ENCODE measurements at regions not wholly inside any gene's neighbourhood (a gene's known extent, or its start where the extent isn't known, plus 50 kb on each side); places are given as distances from the start of the nearest gene placed in this dataset.

DNA sequence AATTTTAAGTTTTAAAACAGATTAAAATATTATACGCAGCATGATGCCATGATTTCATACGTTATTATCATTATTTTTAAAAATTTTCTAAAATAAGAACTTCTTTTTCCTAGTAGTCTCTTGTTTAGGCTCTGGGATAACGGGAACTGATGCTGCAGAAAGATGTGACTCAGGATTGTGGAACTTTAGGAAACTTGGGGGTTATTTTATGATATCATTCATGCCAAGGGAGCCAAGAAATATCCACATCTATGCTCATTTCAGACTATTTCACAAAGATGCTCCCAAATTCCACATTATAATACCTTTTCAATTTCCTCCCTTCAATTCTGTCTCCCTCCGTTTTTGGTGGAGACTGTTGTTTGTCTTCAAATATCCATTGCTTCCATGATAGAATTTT is 236.4 kb downstream of the HS3ST3A1 start:
- no peak overlapping the region for H3K4me3 ChIP-seq (ENCODE audit: insufficient read depth, low read depth, low read length)
- no peak overlapping the region for H3K4me3 Mint-ChIP-seq (ENCODE audit: unreplicated experiment)

GRCh38 chr17:13363771-13364170 is 238.0 kb downstream of the HS3ST3A1 start:
- peak overlapping the region; percentile 10 for H3K4me2 ChIP-seq (ENCODE audit: low read length)
- H3K4me1 Mint-ChIP-seq (ENCODE audit: low read depth, unreplicated experiment): peaks cover 25% of the 10 kb centered on the region

More for the DNA sequence above, 236.4 kb downstream of the HS3ST3A1 start:
- Histone ChIP-seq H3K79me2 (ENCODE audit: insufficient read depth, low read length) (no peaks in the 10 kb centered on the region), H3K9me3 (ENCODE audit: insufficient read depth, low read depth, low read length) (no peaks in the 10 kb centered on the region), H3K4me2 (ENCODE audit: low read length) (no peak overlapping the region), H3K27ac (ENCODE audit: low read depth, low read length) (peak overlapping the region; percentile 16), H3K9ac (ENCODE audit: low read length) (no peak overlapping the region), H2AFZ (ENCODE audit: low read depth, low read length) (no peak overlapping the region), H4K20me1 (ENCODE audit: insufficient read depth, low read length) (no peaks in the 10 kb centered on the region), H3K27me3 (ENCODE audit: insufficient read depth, low read length) (no peaks in the 10 kb centered on the region), H3K4me1 (ENCODE audit: insufficient read depth, low read length) (peaks cover 29% of the 10 kb centered on the region), H3K36me3 (ENCODE audit: insufficient read depth, low read length) (no peaks in the 10 kb centered on the region)
- Mint-ChIP-seq H3K4me1 (ENCODE audit: low read depth, unreplicated experiment) (peaks cover 17% of the 10 kb centered on the region), H3K9me3 (ENCODE audit: unreplicated experiment) (no peaks in the 10 kb centered on the region), H3K27me3 (ENCODE audit: low read depth, unreplicated experiment) (no peaks in the 10 kb centered on the region), H3K27ac (ENCODE audit: unreplicated experiment) (no peak overlapping the region), H3K36me3 (ENCODE audit: low read depth, unreplicated experiment) (no peaks in the 10 kb centered on the region)
- TF ChIP-seq EZH2 (IDR thresholded peaks at IDR 0.05; ENCODE audit: insufficient read depth, low read length): no peak
- TF ChIP-seq, protein P1, sequence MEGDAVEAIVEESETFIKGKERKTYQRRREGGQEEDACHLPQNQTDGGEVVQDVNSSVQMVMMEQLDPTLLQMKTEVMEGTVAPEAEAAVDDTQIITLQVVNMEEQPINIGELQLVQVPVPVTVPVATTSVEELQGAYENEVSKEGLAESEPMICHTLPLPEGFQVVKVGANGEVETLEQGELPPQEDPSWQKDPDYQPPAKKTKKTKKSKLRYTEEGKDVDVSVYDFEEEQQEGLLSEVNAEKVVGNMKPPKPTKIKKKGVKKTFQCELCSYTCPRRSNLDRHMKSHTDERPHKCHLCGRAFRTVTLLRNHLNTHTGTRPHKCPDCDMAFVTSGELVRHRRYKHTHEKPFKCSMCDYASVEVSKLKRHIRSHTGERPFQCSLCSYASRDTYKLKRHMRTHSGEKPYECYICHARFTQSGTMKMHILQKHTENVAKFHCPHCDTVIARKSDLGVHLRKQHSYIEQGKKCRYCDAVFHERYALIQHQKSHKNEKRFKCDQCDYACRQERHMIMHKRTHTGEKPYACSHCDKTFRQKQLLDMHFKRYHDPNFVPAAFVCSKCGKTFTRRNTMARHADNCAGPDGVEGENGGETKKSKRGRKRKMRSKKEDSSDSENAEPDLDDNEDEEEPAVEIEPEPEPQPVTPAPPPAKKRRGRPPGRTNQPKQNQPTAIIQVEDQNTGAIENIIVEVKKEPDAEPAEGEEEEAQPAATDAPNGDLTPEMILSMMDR (IDR thresholded peaks at IDR 0.05; ENCODE audit: insufficient read depth, low read depth, low read length): no peak
- FAIRE-seq (peak; percentile 87), DNase-seq (ENCODE audit: low read depth) (peak; percentile 66)

More at GRCh38 chr17:13363771-13364170, 238.0 kb downstream of the HS3ST3A1 start:
- Mint-ChIP-seq H3K36me3 (ENCODE audit: low read depth, unreplicated experiment) (no peaks in the 10 kb centered on the region), H3K9me3 (ENCODE audit: unreplicated experiment) (no peaks in the 10 kb centered on the region), H3K27me3 (ENCODE audit: low read depth, unreplicated experiment) (no peaks in the 10 kb centered on the region), H3K4me3 (ENCODE audit: unreplicated experiment) (no peak overlapping the region), H3K27ac (ENCODE audit: unreplicated experiment) (no peak overlapping the region)
- no peak overlapping the region for H3K4me3 ChIP-seq (ENCODE audit: insufficient read depth, low read depth, low read length)
- no peak overlapping the region for H3K9ac ChIP-seq (ENCODE audit: low read length)
- no peak overlapping the region for H3K27ac ChIP-seq (ENCODE audit: low read depth, low read length)
- H4K20me1 ChIP-seq (ENCODE audit: insufficient read depth, low read length): no peaks in the 10 kb centered on the region
- no peaks in the 10 kb centered on the region for H3K27me3 ChIP-seq (ENCODE audit: insufficient read depth, low read length)
- DNase-seq (ENCODE audit: low read depth) (no peak), FAIRE-seq (no peak)
- TF ChIP-seq EZH2 (IDR thresholded peaks at IDR 0.05; ENCODE audit: insufficient read depth, low read length): no peak
- TF ChIP-seq, protein P1 (IDR thresholded peaks at IDR 0.05; ENCODE audit: insufficient read depth, low read depth, low read length): no peak
- H3K4me1 ChIP-seq (ENCODE audit: insufficient read depth, low read length): peaks cover 33% of the 10 kb centered on the region
- no peaks in the 10 kb centered on the region for H3K79me2 ChIP-seq (ENCODE audit: insufficient read depth, low read length)
- no peaks in the 10 kb centered on the region for H3K36me3 ChIP-seq (ENCODE audit: insufficient read depth, low read length)
- no peak overlapping the region for H2AFZ ChIP-seq (ENCODE audit: low read depth, low read length)
- H3K9me3 ChIP-seq (ENCODE audit: insufficient read depth, low read depth, low read length): no peaks in the 10 kb centered on the region

All from astrocyte (in vitro differentiated cells and primary cell).